GM23338 (cell line): ENCODE measurements at regions not wholly inside any gene's neighbourhood (a gene's known extent, or its start where the extent isn't known, plus 50 kb on each side); places are given as distances from the start of the nearest gene placed in this dataset.
A peak's percentile ranks its signal among the peaks of the same experiment; 100 is the strongest.

Experiments
- ATAC-seq: fragments of 200-7000 bp; cut with Tn5 transposase; 3 replicates; pipeline ENCODE4 v1.9.1; 2020
- DNase-seq: peaks from one replicate; pipeline ENCODE4 v3.0.0-alpha.2; 2015; ENCODE audit warnings: low spot score
- H2AFZ ChIP-seq: fragments of 200-600 bp; sonication (generic); 2 replicates; pipeline ENCODE4 v1.8.0; 2016; ENCODE audit warnings: antibody characterized with exemption, mild to moderate bottlenecking, moderate library complexity
- H3F3A ChIP-seq: fragments of 200-600 bp; sonication (generic); replicated peaks from 2 replicates; pipeline ENCODE4 v1.8.0; 2017; ENCODE audit warnings: antibody characterized with exemption, mixed run types, low read depth
- H3K27ac ChIP-seq: fragments of 200-600 bp; sonication (generic); 2 replicates; pipeline ENCODE4 v1.6.1; 2016; ENCODE audit warnings: low read depth
- H3K27me3 ChIP-seq: fragments of 200-600 bp; sonication (generic); 2 replicates; pipeline ENCODE4 v1.8.0; 2016; ENCODE audit warnings: mild to moderate bottlenecking, mixed run types, moderate library complexity; ENCODE audit not compliant: insufficient read depth
- H3K36me3 ChIP-seq: fragments of 200-600 bp; sonication (generic); 2 replicates; pipeline ENCODE4 v1.8.0; 2016; ENCODE audit warnings: mild to moderate bottlenecking; ENCODE audit not compliant: insufficient read depth
- H3K4me1 ChIP-seq: fragments of 200-600 bp; sonication (generic); 2 replicates; pipeline ENCODE4 v1.8.0; 2016; ENCODE audit warnings: mild to moderate bottlenecking, moderate library complexity; ENCODE audit not compliant: insufficient read depth
- H3K4me2 ChIP-seq: fragments of 200-600 bp; sonication (generic); 2 replicates; pipeline ENCODE4 v1.7.1; 2017; ENCODE audit warnings: mixed run types
- H3K4me3 ChIP-seq: fragments of 200-600 bp; sonication (generic); 2 replicates; pipeline ENCODE4 v1.6.1; 2016; ENCODE audit warnings: mixed run types
- H3K79me2 ChIP-seq: fragments of 200-600 bp; sonication (generic); replicated peaks from 2 replicates; pipeline ENCODE4 v1.8.0; 2017; ENCODE audit warnings: mild to moderate bottlenecking; ENCODE audit not compliant: insufficient read depth
- H3K9me2 ChIP-seq: fragments of 200-600 bp; sonication (generic); 2 replicates; pipeline ENCODE4 v1.8.0; 2017; ENCODE audit not compliant: insufficient read depth
- H4K20me1 ChIP-seq: fragments of 200-600 bp; sonication (generic); replicated peaks from 2 replicates; pipeline ENCODE4 v1.8.0; 2017; ENCODE audit warnings: mild to moderate bottlenecking; ENCODE audit not compliant: insufficient read depth
- H3K27ac Mint-ChIP-seq: 2 replicates; pipeline ENCODE4 v1.8.0; 2020; ENCODE audit warnings: inconsistent platforms, mild to moderate bottlenecking, moderate library complexity, mixed read lengths
- H3K27me3 Mint-ChIP-seq: 3 replicates; pipeline ENCODE4 v1.8.0; 2022; ENCODE audit warnings: low read depth, mild to moderate bottlenecking, moderate library complexity, mixed read lengths, inconsistent platforms; ENCODE audit not compliant: insufficient read depth, poor library complexity
- H3K36me3 Mint-ChIP-seq: 3 replicates; pipeline ENCODE4 v1.8.0; 2021; ENCODE audit warnings: low read depth, mild to moderate bottlenecking, inconsistent platforms, moderate library complexity, mixed read lengths
- H3K4me1 Mint-ChIP-seq: 3 replicates; pipeline ENCODE4 v1.8.0; 2020; ENCODE audit warnings: mild to moderate bottlenecking, inconsistent platforms, mixed read lengths
- H3K4me3 Mint-ChIP-seq: 3 replicates; pipeline ENCODE4 v1.8.0; 2021; ENCODE audit warnings: moderate library complexity, mild to moderate bottlenecking, inconsistent platforms, mixed read lengths
- H3K9me3 Mint-ChIP-seq: 3 replicates; pipeline ENCODE4 v1.8.0; 2020; ENCODE audit warnings: moderate library complexity, mild to moderate bottlenecking, inconsistent platforms, mixed read lengths
- CTCF ChIP-seq, 2 experiments: fragments of 200-600 bp in 1 of 2; sonication (generic) in 1 of 2; conservative IDR thresholded peaks; 2 replicates each; pipeline versions ENCODE4 v1.5.1 to v1.6.1; 2016 to 2017; ENCODE audit warnings: antibody characterized with exemption in 2 of 2, low read depth in 2 of 2, mild to moderate bottlenecking in 2 of 2, moderate library complexity in 1 of 2
- REST ChIP-seq: IDR thresholded peaks from one replicate; pipeline ENCODE4 v1.6.1; 2018; ENCODE audit warnings: antibody characterized with exemption; ENCODE audit not compliant: unreplicated experiment
- ZNF331 ChIP-seq: fragments of 250-450 bp; sonication (Bioruptor Pico); IDR thresholded peaks from 2 replicates; pipeline ENCODE4 v1.5.0; 2020; ENCODE audit warnings: low read depth, mild to moderate bottlenecking, moderate library complexity

- no peaks in the 10 kb centered on the region for H3F3A ChIP-seq
- peak overlapping the region; percentile 20; the same call in 1 of the 2 replicates for H3K4me3 ChIP-seq
- no peak for ATAC-seq
- H3K27me3 Mint-ChIP-seq: peaks cover 19% of the 10 kb centered on the region
- peaks cover 75% of the 10 kb centered on the region for H3K36me3 ChIP-seq
- no peak overlapping the region for H2AFZ ChIP-seq
- H3K4me3 Mint-ChIP-seq: no peak overlapping the region; the same call in 2 of the 3 replicates
- peaks cover 89% of the 10 kb centered on the region for H3K36me3 Mint-ChIP-seq
- no peaks in the 10 kb centered on the region; the same call in 2 of the 3 replicates for H3K4me1 Mint-ChIP-seq
- H3K79me2 ChIP-seq: no peaks in the 10 kb centered on the region
- peaks cover 1% of the 10 kb centered on the region; the same call in 1 of the 2 replicates for H3K9me2 ChIP-seq
- no peak for TF ChIP-seq ZNF331
- TF ChIP-seq REST: no peak
- TF ChIP-seq CTCF (conservative IDR thresholded peaks at IDR 0.05; ENCODE audit: low read depth in 2 of 2): no peak
- no peaks in the 10 kb centered on the region for H4K20me1 ChIP-seq
- no peak overlapping the region for H3K4me2 ChIP-seq
- no peak overlapping the region for H3K27ac Mint-ChIP-seq
- H3K4me1 ChIP-seq: no peaks in the 10 kb centered on the region
- H3K9me3 Mint-ChIP-seq: peaks cover 40% of the 10 kb centered on the region; the same call in 2 of the 3 replicates
- no peak for DNase-seq
- H3K27me3 ChIP-seq: no peaks in the 10 kb centered on the region
- no peak overlapping the region for H3K27ac ChIP-seq
Measured at GRCh38 chr21:7957713-7958064, 2563.7 kb upstream of the TPTE start.
